ENCODE measurements at regions not wholly inside any gene's neighbourhood (a gene's known extent, or its start where the extent isn't known, plus 50 kb on each side); places are given as distances from the start of the nearest gene placed in this dataset.

GRCh38 chr10:44769450-44769849 is 141.7 kb upstream of the TMEM72 start:
- no peak for DNase-seq (ENCODE audit: low spot score)
- H3K4me1 ChIP-seq (ENCODE audit: insufficient read depth) = peaks cover 20% of the 10 kb centered on the region
- H3K4me2 ChIP-seq = no peak overlapping the region
- H2AFZ ChIP-seq = no peak overlapping the region
- H3K4me3 ChIP-seq = no peak overlapping the region
- no peaks in the 10 kb centered on the region for H3K36me3 ChIP-seq (replicated peaks; ENCODE audit: insufficient read depth, low read depth)
- TF ChIP-seq EZH2 (IDR thresholded peaks at IDR 0.05; ENCODE audit: borderline replicate concordance) = no peak
- TF ChIP-seq EZH2phosphoT487 (IDR thresholded peaks at IDR 0.05; ENCODE audit: low read depth, severe bottlenecking, unreplicated experiment) = no peak
- TF ChIP-seq CTCF (IDR thresholded peaks at IDR 0.05; ENCODE audit: poor library complexity) = no peak
- H3K79me2 ChIP-seq = no peaks in the 10 kb centered on the region
- H3K27ac ChIP-seq = peak overlapping the region; percentile 46
- 71% methylated on average over 1 of the region's 1 CpG for WGBS (ENCODE audit: low lambda C conversion rate, missing lambda C conversion rate)
- no peaks in the 10 kb centered on the region for H4K20me1 ChIP-seq (ENCODE audit: insufficient read depth, poor library complexity, severe bottlenecking)
- H3K9me2 ChIP-seq (replicated peaks; ENCODE audit: insufficient read depth) = no peaks in the 10 kb centered on the region
- no peaks in the 10 kb centered on the region for H3K27me3 ChIP-seq
- no peaks in the 10 kb centered on the region for H3K9me3 ChIP-seq (ENCODE audit: low read depth)

- no peaks in the 10 kb centered on the region for H3K27me3 ChIP-seq
- 61% methylated on average over 2 of the region's 2 CpGs for WGBS (ENCODE audit: low lambda C conversion rate, missing lambda C conversion rate)
- H4K20me1 ChIP-seq (ENCODE audit: insufficient read depth, poor library complexity, severe bottlenecking) = no peaks in the 10 kb centered on the region
- no peaks in the 10 kb centered on the region for H3K9me2 ChIP-seq (replicated peaks; ENCODE audit: insufficient read depth)
- peaks cover 16% of the 10 kb centered on the region for H3K4me1 ChIP-seq (ENCODE audit: insufficient read depth)
- H3K79me2 ChIP-seq = no peaks in the 10 kb centered on the region
- no peak for DNase-seq (ENCODE audit: low spot score)
- no peaks in the 10 kb centered on the region for H3K36me3 ChIP-seq (replicated peaks; ENCODE audit: insufficient read depth, low read depth)
- H3K9me3 ChIP-seq (ENCODE audit: low read depth) = no peaks in the 10 kb centered on the region
- H2AFZ ChIP-seq = no peak overlapping the region
- H3K4me3 ChIP-seq = no peak overlapping the region
- TF ChIP-seq EZH2phosphoT487 (IDR thresholded peaks at IDR 0.05; ENCODE audit: low read depth, severe bottlenecking, unreplicated experiment) = no peak
- no peak for TF ChIP-seq EZH2 (IDR thresholded peaks at IDR 0.05; ENCODE audit: borderline replicate concordance)
- no peak overlapping the region for H3K4me2 ChIP-seq
- no peak overlapping the region for H3K27ac ChIP-seq
These were observed 139.7 kb upstream of the TMEM72 start for GRCh38 chr10:44771233-44771995.

DNA sequence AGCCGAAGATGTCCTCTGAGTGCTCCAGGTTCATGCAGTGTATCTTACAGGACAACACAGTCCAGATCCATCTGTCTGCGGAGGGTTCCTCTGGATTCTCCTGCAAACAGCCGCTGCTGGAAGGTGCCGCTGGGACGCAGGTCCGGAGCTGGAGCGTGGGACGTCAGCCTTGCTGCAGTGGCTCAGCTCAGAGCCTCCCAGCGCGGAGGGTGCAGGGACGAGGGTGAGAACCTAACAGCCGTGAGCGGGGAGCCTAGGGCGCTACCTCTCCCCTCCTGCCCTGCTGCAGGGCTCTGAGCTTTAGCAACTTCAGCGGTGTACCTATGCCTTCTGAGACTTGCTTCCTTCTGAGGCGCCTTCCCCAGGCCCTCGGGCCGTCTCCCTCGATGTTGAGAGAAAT is 137.6 kb upstream of the TMEM72 start:
- Histone ChIP-seq H3K4me3 (no peak overlapping the region), H3K4me2 (no peak overlapping the region), H3K4me1 (ENCODE audit: insufficient read depth) (peaks cover 8% of the 10 kb centered on the region), H2AFZ (no peak overlapping the region), H3K9me2 (replicated peaks; ENCODE audit: insufficient read depth) (no peaks in the 10 kb centered on the region), H3K9me3 (ENCODE audit: low read depth) (no peaks in the 10 kb centered on the region), H4K20me1 (ENCODE audit: insufficient read depth, poor library complexity, severe bottlenecking) (no peaks in the 10 kb centered on the region), H3K79me2 (no peaks in the 10 kb centered on the region), H3K36me3 (replicated peaks; ENCODE audit: insufficient read depth, low read depth) (no peaks in the 10 kb centered on the region), H3K27ac (no peak overlapping the region), H3K27me3 (no peaks in the 10 kb centered on the region)
- TF ChIP-seq CTCF (IDR thresholded peaks at IDR 0.05; ENCODE audit: poor library complexity) (no peak), EZH2 (IDR thresholded peaks at IDR 0.05; ENCODE audit: borderline replicate concordance) (no peak), EZH2phosphoT487 (IDR thresholded peaks at IDR 0.05; ENCODE audit: low read depth, severe bottlenecking, unreplicated experiment) (no peak)
- 92% methylated on average over 19 of the region's 19 CpGs for WGBS (ENCODE audit: low lambda C conversion rate, missing lambda C conversion rate)
- DNase-seq (ENCODE audit: low spot score) = no peak

GRCh38 chr10:44774676-44775401 is 136.3 kb upstream of the TMEM72 start:
- Histone ChIP-seq H3K27me3 (no peaks in the 10 kb centered on the region), H3K36me3 (replicated peaks; ENCODE audit: insufficient read depth, low read depth) (no peaks in the 10 kb centered on the region), H3K79me2 (no peaks in the 10 kb centered on the region), H3K9me3 (ENCODE audit: low read depth) (no peaks in the 10 kb centered on the region), H3K4me3 (no peak overlapping the region), H3K9me2 (replicated peaks; ENCODE audit: insufficient read depth) (no peaks in the 10 kb centered on the region), H2AFZ (no peak overlapping the region), H4K20me1 (ENCODE audit: insufficient read depth, poor library complexity, severe bottlenecking) (no peaks in the 10 kb centered on the region), H3K4me1 (ENCODE audit: insufficient read depth) (no peaks in the 10 kb centered on the region), H3K27ac (no peak overlapping the region), H3K4me2 (no peak overlapping the region)
- WGBS (ENCODE audit: low lambda C conversion rate, missing lambda C conversion rate) = 59% methylated on average over 4 of the region's 4 CpGs
- DNase-seq (ENCODE audit: low spot score) = no peak
- TF ChIP-seq EZH2 (IDR thresholded peaks at IDR 0.05; ENCODE audit: borderline replicate concordance) = no peak
- no peak for TF ChIP-seq CTCF (IDR thresholded peaks at IDR 0.05; ENCODE audit: poor library complexity)
- TF ChIP-seq EZH2phosphoT487 (IDR thresholded peaks at IDR 0.05; ENCODE audit: low read depth, severe bottlenecking, unreplicated experiment) = no peak

Measured in hepatocyte (in vitro differentiated cells).